ENCODE measurements at regions not wholly inside any gene's neighbourhood (a gene's known extent, or its start where the extent isn't known, plus 50 kb on each side); places are given as distances from the start of the nearest gene placed in this dataset.

- no peak overlapping the region for H3K4me3 Mint-ChIP-seq
- no peak overlapping the region for H3K27ac Mint-ChIP-seq
- H3K36me3 Mint-ChIP-seq (ENCODE audit: low read depth): no peaks in the 10 kb centered on the region
- no peak for DNase-seq
- H3K27me3 Mint-ChIP-seq: peaks cover 4% of the 10 kb centered on the region
- H3K9me3 Mint-ChIP-seq: no peaks in the 10 kb centered on the region
- no peaks in the 10 kb centered on the region for H3K4me1 Mint-ChIP-seq (ENCODE audit: low read depth)
Measured at GRCh38 chr5:6905883-6906282, 192.7 kb downstream of the TENT4A start.

GRCh38 chr5:6907320-6907918 lies 194.2 kb downstream of the TENT4A start:
- Mint-ChIP-seq H3K36me3 (ENCODE audit: low read depth) (no peaks in the 10 kb centered on the region), H3K27me3 (peaks cover 4% of the 10 kb centered on the region), H3K27ac (no peak overlapping the region), H3K4me1 (ENCODE audit: low read depth) (no peaks in the 10 kb centered on the region), H3K9me3 (no peaks in the 10 kb centered on the region), H3K4me3 (no peak overlapping the region)
- no peak for DNase-seq

- Mint-ChIP-seq H3K9me3 (no peaks in the 10 kb centered on the region), H3K27ac (no peak overlapping the region), H3K36me3 (ENCODE audit: low read depth) (no peaks in the 10 kb centered on the region), H3K27me3 (peaks cover 15% of the 10 kb centered on the region), H3K4me1 (ENCODE audit: low read depth) (no peaks in the 10 kb centered on the region), H3K4me3 (no peak overlapping the region)
- DNase-seq: no peak
Measured at GRCh38 chr5:6909901-6910300, 196.7 kb downstream of the TENT4A start.

GRCh38 chr5:6910950-6911349 lies 197.7 kb downstream of the TENT4A start:
- Mint-ChIP-seq H3K4me3 (no peak overlapping the region), H3K36me3 (ENCODE audit: low read depth) (no peaks in the 10 kb centered on the region), H3K4me1 (ENCODE audit: low read depth) (no peaks in the 10 kb centered on the region), H3K27me3 (peaks cover 17% of the 10 kb centered on the region), H3K9me3 (no peaks in the 10 kb centered on the region), H3K27ac (no peak overlapping the region)
- no peak for DNase-seq

GRCh38 chr5:6914347-6914746 lies 201.1 kb downstream of the TENT4A start:
- H3K4me3 Mint-ChIP-seq: no peak overlapping the region
- no peak overlapping the region for H3K27ac Mint-ChIP-seq
- H3K27me3 Mint-ChIP-seq: peaks cover 15% of the 10 kb centered on the region
- no peaks in the 10 kb centered on the region for H3K36me3 Mint-ChIP-seq (ENCODE audit: low read depth)
- H3K9me3 Mint-ChIP-seq: no peaks in the 10 kb centered on the region
- H3K4me1 Mint-ChIP-seq (ENCODE audit: low read depth): no peaks in the 10 kb centered on the region
- no peak for DNase-seq

- DNase-seq: no peak
- peaks cover 15% of the 10 kb centered on the region for H3K27me3 Mint-ChIP-seq
- no peak overlapping the region for H3K27ac Mint-ChIP-seq
- H3K36me3 Mint-ChIP-seq (ENCODE audit: low read depth): no peaks in the 10 kb centered on the region
- H3K9me3 Mint-ChIP-seq: no peaks in the 10 kb centered on the region
- no peak overlapping the region for H3K4me3 Mint-ChIP-seq
- no peaks in the 10 kb centered on the region for H3K4me1 Mint-ChIP-seq (ENCODE audit: low read depth)
Measured at GRCh38 chr5:6915574-6915973, 202.3 kb downstream of the TENT4A start.

GRCh38 chr5:6918255-6918654 lies 205.0 kb downstream of the TENT4A start:
- no peak for DNase-seq
- no peaks in the 10 kb centered on the region for H3K4me1 Mint-ChIP-seq (ENCODE audit: low read depth)
- no peak overlapping the region for H3K4me3 Mint-ChIP-seq
- H3K27me3 Mint-ChIP-seq: peaks cover 7% of the 10 kb centered on the region
- peaks cover 3% of the 10 kb centered on the region for H3K9me3 Mint-ChIP-seq
- H3K36me3 Mint-ChIP-seq (ENCODE audit: low read depth): no peaks in the 10 kb centered on the region
- H3K27ac Mint-ChIP-seq: no peak overlapping the region

- DNase-seq: no peak
- Mint-ChIP-seq H3K27ac (no peak overlapping the region), H3K4me1 (ENCODE audit: low read depth) (no peaks in the 10 kb centered on the region), H3K4me3 (no peak overlapping the region), H3K9me3 (peaks cover 3% of the 10 kb centered on the region), H3K27me3 (peaks cover 3% of the 10 kb centered on the region), H3K36me3 (ENCODE audit: low read depth) (no peaks in the 10 kb centered on the region)
Measured at GRCh38 chr5:6920628-6921256, 207.5 kb downstream of the TENT4A start.

GRCh38 chr5:6926491-6927038 lies 213.3 kb downstream of the TENT4A start:
- Mint-ChIP-seq H3K27me3 (no peaks in the 10 kb centered on the region), H3K4me1 (ENCODE audit: low read depth) (no peaks in the 10 kb centered on the region), H3K4me3 (no peak overlapping the region), H3K27ac (no peak overlapping the region), H3K9me3 (peaks cover 3% of the 10 kb centered on the region), H3K36me3 (ENCODE audit: low read depth) (no peaks in the 10 kb centered on the region)
- no peak for DNase-seq

GRCh38 chr5:6936031-6936430 lies 222.8 kb downstream of the TENT4A start:
- Mint-ChIP-seq H3K9me3 (no peaks in the 10 kb centered on the region), H3K4me3 (no peak overlapping the region), H3K27ac (no peak overlapping the region), H3K27me3 (peaks cover 15% of the 10 kb centered on the region), H3K36me3 (ENCODE audit: low read depth) (no peaks in the 10 kb centered on the region), H3K4me1 (ENCODE audit: low read depth) (no peaks in the 10 kb centered on the region)
- no peak for DNase-seq

GRCh38 chr5:6937677-6938076 lies 224.4 kb downstream of the TENT4A start:
- Mint-ChIP-seq H3K27ac (no peak overlapping the region), H3K36me3 (ENCODE audit: low read depth) (no peaks in the 10 kb centered on the region), H3K4me3 (no peak overlapping the region), H3K4me1 (ENCODE audit: low read depth) (no peaks in the 10 kb centered on the region), H3K9me3 (no peaks in the 10 kb centered on the region), H3K27me3 (peaks cover 15% of the 10 kb centered on the region)
- no peak for DNase-seq

- H3K36me3 Mint-ChIP-seq (ENCODE audit: low read depth): no peaks in the 10 kb centered on the region
- DNase-seq: no peak
- no peaks in the 10 kb centered on the region for H3K4me1 Mint-ChIP-seq (ENCODE audit: low read depth)
- H3K4me3 Mint-ChIP-seq: no peak overlapping the region
- peaks cover 9% of the 10 kb centered on the region for H3K27me3 Mint-ChIP-seq
- no peak overlapping the region for H3K27ac Mint-ChIP-seq
- no peaks in the 10 kb centered on the region for H3K9me3 Mint-ChIP-seq
Measured at GRCh38 chr5:6941631-6942030, 228.4 kb downstream of the TENT4A start.

GRCh38 chr5:6943197-6944112 lies 230.2 kb downstream of the TENT4A start:
- Mint-ChIP-seq H3K4me3 (no peak overlapping the region), H3K36me3 (ENCODE audit: low read depth) (no peaks in the 10 kb centered on the region), H3K4me1 (ENCODE audit: low read depth) (no peaks in the 10 kb centered on the region), H3K9me3 (no peaks in the 10 kb centered on the region), H3K27ac (no peak overlapping the region), H3K27me3 (peaks cover 5% of the 10 kb centered on the region)
- no peak for DNase-seq

GRCh38 chr5:6948562-6948961 lies 235.3 kb downstream of the TENT4A start:
- Mint-ChIP-seq H3K4me3 (no peak overlapping the region), H3K27me3 (peaks cover 16% of the 10 kb centered on the region), H3K9me3 (no peaks in the 10 kb centered on the region), H3K4me1 (ENCODE audit: low read depth) (peaks cover 2% of the 10 kb centered on the region), H3K27ac (no peak overlapping the region), H3K36me3 (ENCODE audit: low read depth) (no peaks in the 10 kb centered on the region)
- DNase-seq: no peak

- peaks cover 16% of the 10 kb centered on the region for H3K27me3 Mint-ChIP-seq
- DNase-seq: no peak
- no peaks in the 10 kb centered on the region for H3K9me3 Mint-ChIP-seq
- H3K4me3 Mint-ChIP-seq: no peak overlapping the region
- no peaks in the 10 kb centered on the region for H3K36me3 Mint-ChIP-seq (ENCODE audit: low read depth)
- H3K27ac Mint-ChIP-seq: no peak overlapping the region
- peaks cover 2% of the 10 kb centered on the region for H3K4me1 Mint-ChIP-seq (ENCODE audit: low read depth)
Measured at GRCh38 chr5:6949230-6949629, 236.0 kb downstream of the TENT4A start.

Data from activated T-cell treated with anti-CD3 and anti-CD28 coated beads, Interleukin-2, amount 50 U/mL, for 24 hours (primary cell).